ENCODE measurements at regions not wholly inside any gene's neighbourhood (a gene's known extent, or its start where the extent isn't known, plus 50 kb on each side); places are given as distances from the start of the nearest gene placed in this dataset.
"Not testable (repeated sequence)": the region's sequence is repeated elsewhere in the genome, so short reads cannot be mapped to it uniquely, and the experiment has no call there.

DNA sequence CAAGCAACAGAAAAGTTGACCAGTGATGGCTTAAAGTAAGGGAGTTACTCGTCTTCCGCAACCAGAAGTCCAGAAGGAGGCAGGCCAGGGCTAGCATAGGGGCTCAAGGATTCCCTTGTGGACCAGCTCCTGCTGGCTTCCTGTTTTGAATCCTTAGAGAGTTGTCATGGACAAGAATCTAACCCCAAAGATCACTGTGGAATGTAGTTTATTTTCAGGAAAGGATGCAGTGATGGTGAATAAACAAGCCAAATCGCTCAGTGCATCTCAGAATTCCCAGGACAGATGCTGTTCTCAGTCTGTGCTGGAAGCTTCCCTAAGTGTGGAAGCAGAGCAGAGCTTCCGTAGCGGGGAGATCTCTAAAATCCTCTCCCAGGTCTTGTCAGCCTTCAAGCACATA lies 311.3 kb downstream of the C12orf75 start:
- DNase-seq (ENCODE audit: low read depth in 2 of 2) = no peak

DNA sequence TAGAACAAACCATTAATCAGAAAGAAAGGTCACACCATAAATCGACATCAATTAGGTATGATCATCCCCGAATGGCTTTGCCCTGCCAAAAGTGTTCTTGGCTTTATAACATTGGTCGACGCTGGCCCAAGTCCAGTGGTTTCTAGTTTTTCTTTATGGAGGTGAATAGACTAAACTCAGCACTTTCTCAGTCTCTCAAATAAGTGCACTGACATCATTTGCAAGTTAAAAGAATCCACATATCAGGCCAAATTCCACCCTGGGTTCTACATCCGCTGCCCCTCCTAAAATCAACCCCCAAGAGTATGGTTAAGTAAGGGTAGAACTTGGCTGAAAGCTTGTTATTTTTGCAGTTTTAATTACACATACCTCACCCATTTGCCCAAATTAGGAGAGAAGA lies 314.3 kb downstream of the C12orf75 start:
- peak in 1 of 2 experiments; percentile 10 for DNase-seq (ENCODE audit: low read depth in 2 of 2)

DNA sequence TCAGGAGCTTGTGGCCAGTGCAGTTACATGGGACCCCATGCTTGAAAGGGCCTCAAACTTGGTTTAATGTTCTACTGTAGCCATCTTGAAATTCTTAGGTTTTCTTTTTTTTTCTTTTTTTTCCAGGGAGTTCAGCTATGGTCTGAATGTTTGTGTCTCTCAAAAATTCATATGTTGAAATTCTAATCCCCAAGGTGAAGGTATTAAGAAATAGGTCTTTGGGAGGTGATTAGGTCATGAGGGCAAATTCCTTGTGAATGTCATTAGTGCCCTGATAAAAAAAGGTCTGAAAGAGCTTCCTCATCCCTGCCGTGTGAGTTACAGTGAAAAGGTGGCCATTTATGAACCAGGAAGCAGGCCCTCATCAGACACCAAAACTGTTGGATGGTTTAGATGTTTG lies 324.1 kb downstream of the C12orf75 start:
- no peak for DNase-seq (ENCODE audit: low read depth in 2 of 2)

DNA sequence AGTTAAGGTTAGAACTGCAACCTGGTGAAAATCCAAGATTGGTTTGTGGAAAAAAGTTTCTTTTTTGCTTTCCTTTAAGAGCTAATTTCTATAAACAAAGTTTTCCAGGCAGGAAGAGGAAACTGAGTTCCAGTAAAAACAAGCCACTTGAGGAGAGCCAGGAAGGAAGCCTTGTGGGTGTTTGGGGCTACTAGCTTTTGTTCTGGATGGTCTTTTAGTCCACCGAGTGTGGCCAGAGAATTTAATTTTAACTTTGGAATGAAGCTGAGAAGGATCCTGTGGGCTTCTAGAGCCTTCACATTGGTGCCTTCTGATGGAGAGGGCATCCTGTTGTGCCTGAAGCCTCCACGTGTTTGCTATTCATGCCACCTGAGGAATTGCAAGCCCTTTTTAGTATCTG lies 327.9 kb downstream of the C12orf75 start:
- no peak for DNase-seq (ENCODE audit: low read depth in 2 of 2)

DNA sequence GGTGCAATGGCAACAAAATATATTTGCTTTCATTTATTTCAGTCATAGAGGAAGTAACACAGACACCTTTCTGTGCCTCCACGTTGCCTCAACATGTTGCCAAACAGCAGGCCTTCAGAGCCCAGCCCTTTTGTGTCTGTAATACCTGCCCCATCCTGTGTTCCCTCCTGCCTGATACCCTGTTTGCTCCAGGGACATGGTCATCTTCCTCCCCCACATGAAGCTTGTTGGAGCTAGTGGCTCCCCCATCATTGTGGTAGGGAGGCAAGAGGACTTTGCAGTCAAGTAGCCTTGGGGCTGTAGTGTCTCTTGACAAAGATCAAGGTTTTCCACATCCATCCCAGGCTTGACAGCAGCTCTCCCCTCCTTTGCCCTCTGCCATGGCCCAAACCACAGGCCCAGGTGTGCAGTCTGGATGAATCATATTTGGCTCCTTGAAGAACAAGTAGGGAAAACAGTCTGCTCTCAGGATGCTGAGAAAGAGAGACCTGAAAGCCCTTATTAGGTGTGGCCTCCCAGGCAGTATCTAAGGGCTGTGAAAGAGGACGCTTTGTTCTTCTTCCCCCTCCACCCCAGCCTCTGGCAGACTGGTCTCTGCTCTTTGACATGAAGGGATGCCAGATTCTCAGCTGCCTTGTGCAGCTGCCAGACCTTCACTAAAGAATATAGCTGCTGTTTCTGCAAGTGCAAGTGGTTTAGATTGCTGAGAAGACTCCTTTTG lies 329.0 kb downstream of the C12orf75 start:
- DNase-seq (ENCODE audit: low read depth in 2 of 2) = no peak

DNA sequence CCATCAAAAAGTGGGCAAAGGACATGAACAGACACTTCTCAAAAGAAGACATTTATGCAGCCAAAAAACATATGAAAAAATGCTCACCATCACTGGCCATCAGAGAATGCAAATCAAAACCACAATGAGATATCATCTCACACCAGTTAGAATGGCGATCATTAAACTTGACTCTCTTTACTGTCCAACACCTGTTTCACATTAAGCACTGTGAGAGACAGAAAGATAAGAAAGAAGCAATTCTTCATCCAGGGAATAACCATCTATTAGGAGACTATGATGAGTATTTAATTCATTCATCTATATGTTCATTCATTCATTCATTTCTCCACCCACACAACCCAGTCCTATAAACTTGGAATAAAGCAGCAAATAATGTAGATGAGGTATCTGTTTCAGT lies 334.3 kb downstream of the C12orf75 start:
- DNase-seq (ENCODE audit: low read depth in 2 of 2) = not testable (repeated sequence)

DNA sequence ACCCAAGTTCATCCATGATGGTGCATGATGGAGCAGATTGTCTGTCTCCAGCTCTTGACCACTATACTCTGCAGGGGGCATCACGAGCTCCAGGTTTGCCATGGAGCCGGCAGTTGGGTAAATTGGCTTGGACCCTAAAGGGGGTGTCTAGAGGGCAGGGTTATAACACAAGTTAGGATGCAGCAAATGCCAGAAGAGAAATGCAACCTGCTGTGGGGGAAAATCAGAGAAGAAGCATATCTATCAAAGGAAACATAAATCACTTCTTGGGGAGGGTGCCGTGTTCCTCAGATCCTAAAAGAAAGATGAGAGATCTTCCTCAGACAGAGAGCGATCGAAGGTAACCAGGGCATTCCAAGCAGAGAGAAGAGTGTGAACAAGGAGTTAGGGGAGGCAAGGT lies 334.9 kb downstream of the C12orf75 start:
- no peak for DNase-seq (ENCODE audit: low read depth in 2 of 2)

DNA sequence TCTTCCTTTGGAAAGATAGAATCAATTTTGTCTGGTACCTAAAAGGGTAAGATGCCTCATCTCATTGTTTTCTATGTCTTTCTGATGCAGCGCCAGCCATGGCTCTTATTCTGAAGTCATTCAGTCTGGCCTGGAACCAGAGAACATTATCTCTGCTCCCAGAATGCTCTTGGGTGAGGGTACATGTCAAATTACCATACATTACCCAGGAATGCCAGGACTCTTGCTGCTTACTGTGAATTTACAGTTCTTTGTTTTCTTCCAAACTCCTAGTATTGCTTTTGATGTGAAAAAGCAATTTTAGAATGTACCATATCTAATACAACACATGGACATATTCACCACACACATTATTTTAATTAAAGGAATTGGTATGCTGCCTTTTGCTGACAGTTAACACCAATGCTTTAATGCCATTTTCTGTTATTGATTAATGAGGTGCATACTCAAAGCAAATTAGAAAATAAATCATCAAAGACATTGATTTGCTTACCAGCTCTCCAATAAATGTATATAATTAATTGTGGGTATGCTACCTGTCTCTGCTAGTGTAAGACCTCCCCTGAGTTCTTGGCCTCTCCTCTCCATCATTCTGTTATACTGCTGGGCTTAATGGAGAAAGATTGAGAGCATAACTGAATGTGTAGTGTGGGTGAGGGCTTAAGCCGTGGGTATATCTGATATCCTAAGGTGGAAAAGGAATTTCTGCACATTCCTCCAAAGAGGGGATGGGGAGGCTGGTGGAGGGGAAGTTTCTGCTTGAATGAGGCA lies 337.7 kb downstream of the C12orf75 start:
- peak; percentile 47 to 57 for DNase-seq (ENCODE audit: low read depth in 2 of 2)

DNA sequence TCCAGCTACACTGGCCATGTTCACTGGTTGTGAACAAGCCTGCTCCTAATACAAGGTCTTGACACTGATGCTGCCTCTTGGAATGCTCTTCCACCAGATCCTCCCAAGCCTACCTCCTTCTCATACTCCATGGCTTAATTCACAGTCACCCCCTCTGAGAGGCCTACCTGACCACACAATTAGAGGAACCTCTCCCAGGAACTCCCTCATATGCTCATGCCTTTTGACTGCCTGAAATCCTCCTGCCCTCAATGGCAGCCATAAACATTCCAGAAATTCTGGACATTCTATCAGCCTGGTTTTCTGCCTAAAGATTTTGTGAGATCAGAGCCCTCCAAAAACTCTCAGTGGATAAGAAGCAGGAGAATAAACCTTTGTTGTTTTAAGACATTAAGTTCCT lies 340.2 kb downstream of the C12orf75 start:
- peak; percentile 62 to 69 for DNase-seq (ENCODE audit: low read depth in 2 of 2)

DNA sequence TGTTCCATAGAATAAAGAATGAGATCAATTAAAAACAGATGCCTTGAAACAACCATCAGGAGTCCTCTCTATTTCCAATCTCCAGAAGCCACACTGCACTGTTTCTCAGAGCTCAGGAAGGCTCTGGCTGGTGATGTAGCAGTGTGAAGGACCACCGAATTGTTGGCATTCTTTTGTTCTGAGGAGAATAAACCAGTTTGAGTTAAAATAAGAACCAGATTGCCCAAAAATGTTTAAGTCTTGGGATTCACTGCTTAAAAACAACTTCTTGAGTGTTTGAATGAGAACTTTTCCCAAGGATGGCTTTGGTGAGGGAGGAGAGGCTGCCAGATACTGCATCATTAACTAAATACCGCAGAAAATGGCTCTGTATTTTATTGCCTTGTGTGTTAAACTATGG lies 341.2 kb downstream of the C12orf75 start:
- DNase-seq (ENCODE audit: low read depth in 2 of 2) = peak; percentile 98 to 99

DNA sequence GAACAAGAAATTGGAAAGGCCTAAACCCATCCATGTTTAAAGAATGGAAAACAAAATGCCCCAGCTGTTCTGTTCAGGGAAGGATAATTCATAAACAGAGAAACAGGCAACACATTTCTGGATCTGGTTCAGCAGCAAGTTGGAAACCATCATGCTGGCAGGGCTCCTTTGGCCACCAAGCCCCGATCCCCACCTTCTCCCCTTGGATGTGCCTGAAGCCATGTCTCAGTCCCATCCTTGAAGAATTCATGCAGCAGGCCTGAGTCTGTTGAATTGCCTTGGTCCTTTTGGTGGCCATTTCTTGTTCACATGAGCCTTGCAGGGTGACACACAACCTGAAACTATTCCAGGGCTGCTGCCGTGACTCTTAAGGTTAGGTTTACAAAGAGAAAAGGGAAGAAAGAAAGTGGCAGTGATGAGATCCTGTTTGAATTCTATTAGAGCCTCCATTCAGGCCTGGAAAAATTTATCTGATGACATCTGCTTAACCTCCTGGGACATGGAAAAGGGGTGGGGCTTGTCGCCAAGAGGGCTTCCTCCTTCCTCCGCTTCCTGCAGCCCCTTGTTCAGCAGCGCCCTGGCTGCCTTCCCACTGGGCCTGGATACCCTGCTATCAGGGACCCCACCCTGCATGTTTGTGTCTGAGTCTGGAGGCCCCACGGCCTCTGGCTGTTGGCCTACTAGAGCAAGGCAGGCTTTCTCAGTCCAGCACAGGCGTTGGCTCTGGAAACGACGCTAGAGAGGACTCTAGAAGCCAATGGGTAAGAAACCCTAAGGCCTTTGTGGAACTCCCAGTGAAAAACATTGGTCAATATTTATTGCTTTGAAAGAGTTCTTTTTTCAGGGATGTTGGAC lies 341.9 kb downstream of the C12orf75 start:
- DNase-seq (ENCODE audit: low read depth in 2 of 2) = peak in 1 of 2 experiments; percentile 3

DNA sequence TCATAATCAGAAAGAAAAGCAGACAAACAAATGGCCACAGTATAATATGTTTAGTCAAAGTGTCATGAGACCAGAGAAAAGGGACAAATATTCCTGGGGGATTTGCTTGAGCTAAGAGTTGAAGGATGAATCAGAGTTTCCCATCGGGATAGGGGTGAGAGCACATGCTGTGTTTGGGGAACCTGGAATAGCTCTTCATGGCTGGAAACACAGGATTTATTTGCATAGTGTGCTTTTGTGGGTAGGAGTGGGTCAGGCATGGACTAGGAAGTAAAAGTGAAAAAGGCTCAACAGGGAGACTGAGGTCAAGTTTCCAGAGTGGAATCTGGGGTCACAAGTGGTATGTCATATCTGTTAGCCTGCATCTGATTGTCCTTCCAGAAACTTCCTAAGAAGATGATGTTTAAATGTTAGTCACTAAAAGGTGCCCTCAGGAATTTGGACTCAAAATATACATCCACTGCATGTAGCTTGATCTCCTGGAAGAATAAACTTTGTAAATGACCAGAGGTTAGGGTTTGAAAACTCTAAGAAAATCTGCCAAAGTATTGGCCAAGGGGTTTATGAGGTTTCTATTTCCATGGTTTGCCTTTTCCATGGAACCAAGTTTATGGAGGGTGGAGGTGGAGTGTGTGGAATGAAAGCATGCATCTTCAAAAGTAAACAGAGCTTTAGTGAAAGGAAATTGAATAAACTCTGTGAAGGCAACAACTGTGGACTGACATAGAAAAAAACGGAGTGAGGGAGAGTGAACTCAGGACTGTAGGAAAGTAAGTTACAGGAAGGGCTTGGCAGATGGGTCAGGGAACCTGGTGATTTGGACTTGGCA lies 344.6 kb downstream of the C12orf75 start:
- no peak for DNase-seq (ENCODE audit: low read depth in 2 of 2)

DNA sequence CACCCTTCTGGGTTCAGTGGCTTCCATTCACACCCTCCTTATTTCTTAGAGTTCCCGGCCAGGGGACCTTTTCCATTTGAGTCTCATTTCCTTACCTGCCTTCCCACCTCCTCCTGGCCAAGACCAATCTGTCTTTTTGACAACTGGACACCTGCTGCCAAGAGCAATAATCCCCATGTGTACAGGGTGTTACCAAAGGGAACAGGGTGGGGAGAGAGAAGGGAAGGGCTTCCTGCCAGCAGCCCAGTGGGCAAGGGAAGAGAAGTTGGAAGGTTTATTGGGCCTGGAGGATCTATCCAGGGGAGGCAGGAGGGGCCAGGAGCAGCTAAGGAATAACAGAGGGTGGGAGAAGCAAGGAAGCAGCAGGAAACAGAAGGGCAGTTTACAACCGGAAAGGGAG lies 346.2 kb downstream of the C12orf75 start:
- DNase-seq (ENCODE audit: low read depth in 2 of 2) = no peak

DNA sequence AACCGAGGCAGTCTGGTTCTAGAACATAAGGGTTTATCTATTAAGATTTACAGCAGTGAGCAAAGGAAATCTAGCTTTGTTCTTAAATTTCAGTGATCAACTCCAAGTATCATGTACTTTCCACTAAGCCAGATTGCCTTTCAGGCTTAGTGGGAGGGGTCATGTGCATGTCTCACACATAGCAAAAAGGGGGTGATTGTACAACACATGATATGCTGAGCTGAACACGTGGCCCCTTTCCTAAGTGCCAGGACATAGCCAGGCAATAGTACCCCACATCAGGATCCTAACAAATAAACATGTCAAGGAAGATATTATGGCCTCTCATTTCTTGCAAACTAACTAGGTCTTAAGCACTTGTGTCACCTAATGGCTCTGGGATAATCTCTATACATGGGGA lies 347.2 kb downstream of the C12orf75 start:
- no peak for DNase-seq (ENCODE audit: low read depth in 2 of 2)

DNA sequence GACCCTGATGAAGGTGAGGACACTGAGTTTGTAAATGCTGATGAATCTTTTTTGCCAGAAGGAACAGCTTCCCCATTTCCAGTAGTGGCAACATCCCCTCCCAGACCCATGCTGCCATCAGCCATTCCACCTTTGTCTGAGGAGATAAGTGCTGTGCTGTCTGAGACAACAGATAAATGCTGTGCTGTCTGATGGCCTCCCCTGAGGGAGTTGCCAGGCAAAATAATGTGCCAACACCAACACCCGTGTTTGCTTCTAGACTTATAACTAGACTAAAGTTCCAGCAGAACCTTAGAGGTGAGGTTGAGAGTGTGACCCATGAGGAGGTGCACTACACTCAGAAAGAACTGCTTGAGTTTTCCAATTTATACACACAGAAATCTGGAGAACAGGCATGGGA lies 349.5 kb downstream of the C12orf75 start:
- no peak for DNase-seq (ENCODE audit: low read depth in 2 of 2)

DNA sequence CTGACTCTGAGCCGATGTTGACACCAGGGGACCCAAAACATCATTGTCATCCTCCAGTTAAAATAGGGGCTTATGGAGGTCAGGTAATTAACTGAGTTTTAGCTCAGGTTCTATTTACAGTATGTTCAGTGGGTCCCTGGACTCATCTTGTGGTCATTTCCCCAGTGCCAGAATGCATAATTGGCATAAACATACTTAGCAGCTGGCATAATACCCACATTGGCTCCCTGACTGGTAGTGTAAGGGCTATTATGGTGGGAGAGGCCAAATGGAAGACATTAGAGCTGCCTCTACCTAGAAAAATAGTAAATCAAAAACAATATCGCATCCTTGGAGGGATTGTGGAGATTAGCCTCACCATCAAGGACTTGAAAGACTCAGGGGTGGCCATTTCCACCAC lies 350.9 kb downstream of the C12orf75 start:
- no peak for DNase-seq (ENCODE audit: low read depth in 2 of 2)

DNA sequence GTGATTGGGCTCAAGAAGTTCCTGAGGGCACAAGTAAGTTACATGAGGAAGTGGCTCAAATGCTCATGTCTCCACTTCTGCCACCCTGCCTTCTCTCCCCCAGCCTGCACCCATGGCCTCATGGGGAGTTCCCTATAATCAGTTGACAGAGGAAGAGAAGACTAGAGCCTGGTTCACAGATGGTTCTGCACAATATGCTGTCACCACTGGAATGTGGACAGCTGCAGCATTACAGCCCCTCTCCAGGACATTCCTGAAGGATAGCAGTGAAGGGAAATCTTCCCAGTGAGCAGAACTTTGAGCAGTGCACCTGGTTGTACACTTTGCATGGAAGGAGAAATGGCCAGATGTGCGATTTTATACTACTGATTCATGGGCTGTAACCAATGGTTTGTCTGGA lies 352.3 kb downstream of the C12orf75 start:
- DNase-seq (ENCODE audit: low read depth in 2 of 2) = not testable (repeated sequence)

DNA sequence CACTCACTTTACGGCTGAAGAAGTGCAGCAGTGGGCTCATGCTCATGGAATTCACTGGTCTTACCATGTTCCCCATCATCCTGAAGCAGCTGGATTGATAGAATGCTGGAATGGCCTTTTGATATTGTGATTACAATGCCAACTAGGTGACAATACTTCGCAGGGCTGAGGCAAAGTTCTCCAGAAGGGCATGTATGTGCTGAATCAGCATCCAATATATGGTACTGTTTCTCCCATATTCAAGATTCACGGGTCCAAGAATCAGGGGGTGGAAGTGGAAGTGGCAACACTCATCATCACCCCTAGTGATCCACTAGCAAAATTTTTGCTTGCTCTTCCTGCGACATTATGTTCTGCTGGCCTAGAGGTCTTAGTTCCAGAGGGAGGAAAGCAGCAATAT lies 353.3 kb downstream of the C12orf75 start:
- not testable (repeated sequence) for DNase-seq (ENCODE audit: low read depth in 2 of 2)

DNA sequence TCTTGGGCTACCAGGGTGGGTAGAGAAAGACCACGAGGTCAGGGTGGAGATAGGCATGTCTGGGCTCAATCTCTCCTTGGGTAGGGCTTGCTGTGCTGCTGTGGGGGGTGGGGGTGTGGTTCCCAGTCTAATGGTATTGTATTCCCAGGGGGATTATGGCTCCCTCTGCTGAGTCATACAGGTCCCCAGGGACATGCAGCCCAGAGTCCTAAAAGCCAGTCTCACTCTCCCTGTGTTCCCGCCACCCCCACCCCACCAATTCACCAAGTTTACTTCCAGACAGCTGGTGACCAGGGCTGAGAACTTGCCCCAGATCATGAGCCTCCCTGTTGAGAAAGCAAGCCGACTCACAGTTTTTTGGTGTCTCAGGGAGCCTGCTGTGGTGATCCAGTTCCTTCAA lies 367.6 kb downstream of the C12orf75 start:
- no peak for DNase-seq (ENCODE audit: low read depth in 2 of 2)

DNA sequence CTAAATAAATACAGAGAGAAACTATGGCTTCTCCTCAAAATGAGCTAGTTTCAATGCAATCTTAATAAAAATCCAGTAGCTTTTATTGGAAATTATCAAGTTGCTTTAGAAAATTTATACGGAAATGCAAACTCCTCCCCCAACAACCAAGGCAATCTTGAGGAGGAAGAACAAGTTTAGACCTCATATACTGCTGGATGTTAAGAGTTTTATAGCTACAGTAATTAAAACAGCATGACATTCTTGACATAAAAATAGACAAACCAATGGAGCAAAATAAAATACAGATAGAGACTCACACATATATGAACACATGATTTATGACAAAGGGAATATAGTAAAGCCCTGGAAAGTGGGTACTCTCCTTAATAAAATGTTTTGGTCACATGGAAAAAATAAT lies 368.7 kb downstream of the C12orf75 start:
- DNase-seq (ENCODE audit: low read depth in 2 of 2) = no peak

DNA sequence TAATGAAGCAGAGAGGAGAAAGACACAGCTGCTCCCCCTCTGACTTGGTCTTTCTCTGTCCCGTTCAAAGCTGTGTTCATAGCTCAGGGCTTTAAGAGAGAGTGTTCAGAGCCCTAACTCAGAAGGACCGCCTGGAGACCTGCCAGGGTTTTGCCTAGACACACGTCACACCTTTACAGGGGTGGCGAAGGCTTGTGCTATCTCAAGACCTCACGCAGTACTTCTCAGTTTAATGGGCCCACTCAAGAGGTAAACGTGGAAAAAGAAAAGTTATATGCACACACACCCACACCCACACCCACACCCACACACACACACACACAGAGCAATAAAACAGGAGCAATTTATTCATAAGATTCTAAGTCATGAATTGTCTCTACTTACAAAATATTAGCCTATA lies 374.3 kb downstream of the C12orf75 start:
- DNase-seq (ENCODE audit: low read depth in 2 of 2) = no peak

DNA sequence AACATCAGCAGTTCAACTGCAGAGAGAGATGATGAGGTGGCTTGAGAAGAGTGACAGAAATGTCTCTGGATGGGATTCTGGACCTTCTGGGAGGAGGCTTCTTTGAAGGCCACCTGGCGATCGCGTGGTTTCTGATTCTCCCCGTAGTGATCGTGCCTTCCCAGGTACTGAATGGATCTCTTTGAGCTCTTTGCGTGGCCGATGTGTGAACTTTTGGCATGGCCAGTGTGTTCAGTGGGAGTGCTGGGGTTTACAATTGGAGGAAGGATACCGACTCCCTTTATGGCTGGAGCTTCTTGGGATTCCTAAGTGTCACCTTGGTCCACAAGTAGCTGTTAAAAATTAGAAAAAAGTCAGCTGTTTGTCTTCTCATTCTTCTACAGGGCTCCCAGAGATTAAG lies 374.7 kb downstream of the C12orf75 start:
- DNase-seq (ENCODE audit: low read depth in 2 of 2) = no peak

All from fibroblast of skin of left biceps (primary cell).